Lower lobe of right lung (tissue), 2 donors: ENCODE measurements at regions not wholly inside any gene's neighbourhood (a gene's known extent, or its start where the extent isn't known, plus 50 kb on each side); places are given as distances from the start of the nearest gene placed in this dataset.
A peak's percentile ranks its signal among the peaks of the same experiment; 100 is the strongest.

Experiments
- ATAC-seq, 2 donors: fragments of 200-7000 bp; cut with Tn5 transposase; one replicate each; pipeline ENCODE4 v1.9.1; 2020 to 2022; ENCODE audit warnings: mild to moderate bottlenecking in 2 of 2, moderate library complexity in 2 of 2
- DNase-seq: peaks from one replicate; pipeline ENCODE4 v3.0.0-alpha.2; 2020
- H3K27ac ChIP-seq: fragments of 200-600 bp; one replicate; pipeline ENCODE4 v1.8.0; 2022
- H3K27me3 ChIP-seq: fragments of 200-600 bp; one replicate; pipeline ENCODE4 v1.8.0; 2022; ENCODE audit warnings: low read depth
- H3K36me3 ChIP-seq: fragments of 200-600 bp; one replicate; pipeline ENCODE4 v1.8.0; 2022; ENCODE audit warnings: mild to moderate bottlenecking
- H3K4me1 ChIP-seq: fragments of 200-600 bp; one replicate; pipeline ENCODE4 v1.8.0; 2022
- H3K4me3 ChIP-seq: fragments of 200-600 bp; one replicate; pipeline ENCODE4 v1.8.0; 2022; ENCODE audit warnings: mild to moderate bottlenecking
- H3K9me3 ChIP-seq: fragments of 200-600 bp; one replicate; pipeline ENCODE4 v1.8.0; 2022
- CTCF ChIP-seq: fragments of 200-600 bp; IDR thresholded peaks from one replicate; pipeline ENCODE4 v1.8.0; 2022; ENCODE audit warnings: antibody characterized with exemption, mild to moderate bottlenecking
- intact Hi-C: fragments of 100-400 bp; cut with DNase I; formaldehyde crosslinking; loops from one replicate; pipeline ENCODE4 v1.11.0; 2022
- donor health status: DM: no; HTN: yes; CAD: no; lungs with severe emphysema.

GRCh38 chr20:16918366-16918765, 170.2 kb downstream of the OTOR start:
- DNase-seq: no peak
- intact Hi-C loops: no loop called here
- ATAC-seq: no peak
- no peak overlapping the region for H3K27ac ChIP-seq
- no peaks in the 10 kb centered on the region for H3K9me3 ChIP-seq
- TF ChIP-seq CTCF: no peak
- no peaks in the 10 kb centered on the region for H3K36me3 ChIP-seq
- no peaks in the 10 kb centered on the region for H3K27me3 ChIP-seq
- no peaks in the 10 kb centered on the region for H3K4me1 ChIP-seq
- H3K4me3 ChIP-seq: no peak overlapping the region

GRCh38 chr20:16919841-16920240, 171.7 kb downstream of the OTOR start:
- intact Hi-C loops: no loop called here
- no peak for TF ChIP-seq CTCF
- DNase-seq (no peak), ATAC-seq (no peak)
- H3K36me3 ChIP-seq: no peaks in the 10 kb centered on the region
- H3K4me1 ChIP-seq: no peaks in the 10 kb centered on the region
- H3K27me3 ChIP-seq: no peaks in the 10 kb centered on the region
- no peak overlapping the region for H3K27ac ChIP-seq
- no peak overlapping the region for H3K4me3 ChIP-seq
- no peaks in the 10 kb centered on the region for H3K9me3 ChIP-seq

- H3K4me1 ChIP-seq: no peaks in the 10 kb centered on the region
- no peaks in the 10 kb centered on the region for H3K9me3 ChIP-seq
- H3K27ac ChIP-seq: no peak overlapping the region
- DNase-seq (no peak), ATAC-seq (peak; percentile 80 to 87)
- no peak overlapping the region for H3K4me3 ChIP-seq
- no peaks in the 10 kb centered on the region for H3K27me3 ChIP-seq
- no peaks in the 10 kb centered on the region for H3K36me3 ChIP-seq
- no peak for TF ChIP-seq CTCF
- intact Hi-C loops: no loop called here
Observed at GRCh38 chr20:16922834-16923233, 174.7 kb downstream of the OTOR start.

GRCh38 chr20:16926626-16927430, 178.7 kb downstream of the OTOR start:
- ATAC-seq (no peak), DNase-seq (no peak)
- Histone ChIP-seq H3K9me3 (no peaks in the 10 kb centered on the region), H3K27ac (no peak overlapping the region), H3K27me3 (no peaks in the 10 kb centered on the region), H3K4me1 (no peaks in the 10 kb centered on the region), H3K36me3 (no peaks in the 10 kb centered on the region), H3K4me3 (no peak overlapping the region)
- TF ChIP-seq CTCF: no peak
- intact Hi-C loops: no loop called here

- intact Hi-C loops: no loop called here
- Histone ChIP-seq H3K27ac (no peak overlapping the region), H3K27me3 (no peaks in the 10 kb centered on the region), H3K4me3 (no peak overlapping the region), H3K36me3 (no peaks in the 10 kb centered on the region), H3K9me3 (no peaks in the 10 kb centered on the region), H3K4me1 (no peaks in the 10 kb centered on the region)
- no peak for TF ChIP-seq CTCF
- DNase-seq (no peak), ATAC-seq (no peak)
Observed at GRCh38 chr20:16929756-16930155, 181.6 kb downstream of the OTOR start.
